ENCODE measurements at regions not wholly inside any gene's neighbourhood (a gene's known extent, or its start where the extent isn't known, plus 50 kb on each side); places are given as distances from the start of the nearest gene placed in this dataset.

GRCh38 chr16:8493972-8494371 is 96.3 kb downstream of the TMEM114 start:
- TF ChIP-seq CTCF (IDR thresholded peaks at IDR 0.05; ENCODE audit: insufficient read depth, low read length, poor library complexity, severe bottlenecking) (no peak), EZH2phosphoT487 (conservative IDR thresholded peaks at IDR 0.05; ENCODE audit: low read length) (no peak)
